HG03095 (cell line): ENCODE measurements at regions not wholly inside any gene's neighbourhood (a gene's known extent, or its start where the extent isn't known, plus 50 kb on each side); places are given as distances from the start of the nearest gene placed in this dataset.
"Not testable (repeated sequence)": the region's sequence is repeated elsewhere in the genome, so short reads cannot be mapped to it uniquely, and the experiment has no call there.

Source experiments
- ATAC-seq: cut with Tn5 transposase; IDR thresholded peaks from one replicate; pipeline ENCODE4 v1.9.1; 2021; ENCODE audit warnings: moderate library complexity; ENCODE audit not compliant: unreplicated experiment

GRCh38 chr16:63684149-63685101 is 1437.4 kb downstream of the CDH11 start:
- ATAC-seq = no peak

DNA sequence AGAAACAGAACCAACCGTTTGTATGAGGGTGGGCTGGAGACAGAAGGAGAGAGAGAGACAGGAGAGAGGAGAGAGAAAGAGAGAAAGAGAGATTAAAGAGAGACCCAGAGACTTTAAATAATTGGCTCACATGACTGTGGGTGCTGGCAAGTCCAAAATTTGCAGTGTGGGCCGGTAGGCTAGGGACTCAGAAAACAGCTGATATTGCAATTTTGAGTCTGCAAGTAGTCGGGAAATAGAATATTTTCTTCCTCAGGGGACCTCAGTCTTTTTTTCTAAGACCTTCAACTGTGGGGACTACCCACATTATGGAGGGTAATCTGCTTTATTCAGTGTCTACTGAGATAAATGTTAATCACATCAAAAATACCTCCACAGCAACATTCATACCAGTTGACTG is 1439.0 kb downstream of the CDH11 start:
- no peak for ATAC-seq

GRCh38 chr16:63672493-63672892 is 1449.4 kb downstream of the CDH11 start:
- no peak for ATAC-seq

DNA sequence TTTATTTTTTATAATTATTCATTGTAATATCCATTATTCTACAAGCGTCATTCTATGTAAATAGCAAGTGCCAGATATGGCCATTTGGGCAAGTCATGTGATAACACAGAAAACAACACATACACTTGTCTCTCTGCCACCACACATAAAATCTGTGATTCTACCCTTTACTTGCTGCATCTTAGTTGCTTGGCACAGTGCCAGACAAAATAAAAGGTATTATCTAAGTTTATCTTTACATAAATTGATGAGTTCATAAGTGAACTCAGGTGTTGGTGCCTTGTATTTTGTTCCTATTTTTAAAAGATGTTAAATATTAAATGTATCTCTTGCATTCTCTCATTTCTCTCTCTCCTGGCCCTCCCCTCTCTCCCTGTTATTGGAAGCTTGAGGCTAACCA is 1458.7 kb downstream of the CDH11 start:
- ATAC-seq = no peak

- no peak for ATAC-seq
Observed at GRCh38 chr16:63655846-63656245, 1466.0 kb downstream of the CDH11 start.

DNA sequence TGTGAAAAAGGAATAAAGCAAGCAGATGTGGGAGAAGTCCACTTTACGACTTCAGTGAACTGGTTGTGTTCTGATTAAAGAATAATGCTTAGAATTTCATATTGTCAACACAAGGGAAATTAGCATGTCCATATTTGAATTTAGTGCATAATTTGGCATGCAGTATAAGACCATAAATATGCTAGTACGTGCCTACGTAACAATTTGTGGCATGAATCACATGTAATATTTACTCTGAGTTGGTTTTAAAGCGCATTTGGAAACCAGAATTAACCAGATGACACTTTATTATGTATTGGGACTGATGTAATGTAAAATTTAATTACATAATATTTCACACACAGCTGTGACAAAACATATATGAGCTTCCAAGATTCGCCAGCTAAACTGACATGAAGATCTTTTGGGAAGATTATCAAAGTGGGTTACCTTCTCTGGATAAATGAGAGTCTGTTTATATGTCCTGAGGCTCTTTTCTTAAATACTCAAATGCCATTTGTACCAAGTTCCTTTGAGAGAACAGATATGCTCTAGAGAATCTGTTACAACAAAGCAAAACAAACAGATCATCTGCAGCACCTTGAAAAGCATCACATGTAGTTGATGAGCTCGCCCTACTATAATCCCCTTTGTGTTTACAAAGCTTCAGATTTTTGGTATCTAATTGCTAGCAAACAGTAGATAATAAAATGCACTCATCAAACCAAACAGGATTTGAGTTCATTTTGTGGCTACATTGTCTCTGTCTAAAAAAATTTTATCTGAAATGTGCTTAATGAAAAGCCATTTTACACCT is 1468.6 kb downstream of the CDH11 start:
- no peak for ATAC-seq

GRCh38 chr16:63652091-63652490 is 1469.8 kb downstream of the CDH11 start:
- ATAC-seq = no peak

DNA sequence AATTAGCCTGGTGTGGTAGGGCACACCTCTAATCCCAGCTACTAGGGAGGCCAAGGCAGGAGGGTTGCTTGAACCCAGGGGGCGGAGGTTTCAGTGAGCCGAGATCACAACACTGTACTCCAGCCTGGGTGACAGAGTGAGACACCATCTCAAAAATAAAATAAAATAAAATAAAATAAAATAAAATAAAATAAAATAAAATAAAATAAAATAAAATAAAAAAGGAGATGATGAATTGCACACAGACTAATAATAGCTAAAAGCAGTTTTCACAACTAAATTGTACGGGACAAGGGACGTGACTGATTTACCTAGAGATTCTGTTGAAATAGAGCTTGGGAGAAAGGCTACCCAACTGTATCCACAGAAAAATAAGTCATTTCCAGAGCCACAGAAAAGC is 1471.3 kb downstream of the CDH11 start:
- ATAC-seq = no peak

- ATAC-seq = not testable (repeated sequence)
Observed at GRCh38 chr16:63633706-63634445, 1488.0 kb downstream of the CDH11 start.

DNA sequence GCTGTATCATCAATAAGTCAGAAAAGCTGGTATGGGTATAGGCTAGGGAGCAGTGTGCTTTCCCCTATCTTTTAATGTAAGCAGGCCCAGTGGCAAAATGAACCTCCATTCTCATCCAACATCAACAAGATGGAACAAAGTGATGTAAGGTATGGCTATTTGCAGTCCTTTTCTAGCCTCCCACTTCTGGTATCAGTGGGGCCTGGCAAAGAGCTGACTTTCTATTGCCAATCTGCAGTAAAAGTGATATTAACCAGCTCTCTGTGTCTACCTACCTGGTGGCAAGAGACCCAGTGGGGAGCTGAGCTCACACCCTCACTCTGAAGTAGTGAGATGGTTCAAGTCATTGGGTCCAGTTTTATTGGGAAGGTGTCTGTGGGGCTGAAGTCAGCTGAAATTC is 1492.6 kb downstream of the CDH11 start:
- no peak for ATAC-seq

DNA sequence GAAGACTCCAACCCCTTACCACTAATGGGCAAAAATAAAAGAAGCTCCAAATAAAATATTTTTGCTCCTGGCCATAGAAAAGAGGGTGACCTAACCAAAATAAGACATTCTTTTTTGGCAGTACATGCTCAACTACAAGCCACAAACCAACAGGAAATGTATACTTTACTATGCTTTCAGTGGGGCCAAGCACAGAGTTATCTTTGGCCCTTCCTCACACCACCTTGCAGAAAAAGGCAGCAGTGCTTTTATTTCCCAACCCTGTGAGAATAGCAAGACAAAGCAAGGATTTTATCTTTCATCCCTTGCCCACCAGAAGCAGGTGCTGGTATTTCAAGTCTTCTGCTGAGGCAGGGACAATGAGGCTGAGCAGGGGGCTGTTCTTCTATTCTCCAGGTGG is 1493.1 kb downstream of the CDH11 start:
- ATAC-seq = no peak

DNA sequence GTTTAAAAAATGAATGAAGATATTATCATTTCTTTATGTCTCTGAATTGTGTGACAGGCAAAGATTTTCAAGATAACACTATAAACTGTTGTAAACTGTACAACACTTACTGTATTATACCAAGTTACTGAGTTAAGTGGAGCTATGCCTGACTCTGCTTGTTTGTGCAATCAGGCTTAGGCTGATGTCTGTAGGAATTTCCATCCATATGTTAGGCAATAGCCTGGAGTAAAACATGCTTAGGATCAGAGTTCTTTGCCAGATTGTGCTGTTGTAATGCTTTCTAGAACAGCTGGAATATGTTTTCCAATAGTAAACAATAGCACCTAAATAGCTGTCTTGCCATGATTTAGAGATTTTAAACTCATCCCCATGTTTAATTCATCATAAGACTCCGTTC is 1496.7 kb downstream of the CDH11 start:
- no peak for ATAC-seq

DNA sequence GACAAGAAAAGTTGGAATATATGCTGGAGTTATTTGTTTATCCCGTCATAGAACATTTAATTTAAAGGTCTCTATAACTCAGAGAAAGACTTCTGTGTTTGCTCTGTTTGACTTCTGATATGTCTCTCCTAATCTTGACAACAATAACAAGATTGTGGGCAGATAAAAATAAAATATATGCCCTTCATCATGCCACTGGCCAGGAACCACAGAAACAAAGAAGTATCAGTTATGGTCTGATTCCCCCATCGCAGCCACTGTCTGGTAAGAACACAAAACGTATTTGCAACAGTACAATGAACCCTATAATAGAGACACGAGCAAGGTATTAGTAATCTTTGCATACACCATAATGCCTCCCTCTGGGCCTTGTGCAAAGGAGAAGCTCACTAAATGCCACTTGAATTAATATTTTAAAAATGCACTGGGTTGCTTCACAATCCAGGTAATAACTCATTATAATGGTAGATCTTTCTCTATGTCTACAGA is 1498.3 kb downstream of the CDH11 start:
- no peak for ATAC-seq

- ATAC-seq = no peak
Observed at GRCh38 chr16:63618896-63619485, 1502.9 kb downstream of the CDH11 start.

DNA sequence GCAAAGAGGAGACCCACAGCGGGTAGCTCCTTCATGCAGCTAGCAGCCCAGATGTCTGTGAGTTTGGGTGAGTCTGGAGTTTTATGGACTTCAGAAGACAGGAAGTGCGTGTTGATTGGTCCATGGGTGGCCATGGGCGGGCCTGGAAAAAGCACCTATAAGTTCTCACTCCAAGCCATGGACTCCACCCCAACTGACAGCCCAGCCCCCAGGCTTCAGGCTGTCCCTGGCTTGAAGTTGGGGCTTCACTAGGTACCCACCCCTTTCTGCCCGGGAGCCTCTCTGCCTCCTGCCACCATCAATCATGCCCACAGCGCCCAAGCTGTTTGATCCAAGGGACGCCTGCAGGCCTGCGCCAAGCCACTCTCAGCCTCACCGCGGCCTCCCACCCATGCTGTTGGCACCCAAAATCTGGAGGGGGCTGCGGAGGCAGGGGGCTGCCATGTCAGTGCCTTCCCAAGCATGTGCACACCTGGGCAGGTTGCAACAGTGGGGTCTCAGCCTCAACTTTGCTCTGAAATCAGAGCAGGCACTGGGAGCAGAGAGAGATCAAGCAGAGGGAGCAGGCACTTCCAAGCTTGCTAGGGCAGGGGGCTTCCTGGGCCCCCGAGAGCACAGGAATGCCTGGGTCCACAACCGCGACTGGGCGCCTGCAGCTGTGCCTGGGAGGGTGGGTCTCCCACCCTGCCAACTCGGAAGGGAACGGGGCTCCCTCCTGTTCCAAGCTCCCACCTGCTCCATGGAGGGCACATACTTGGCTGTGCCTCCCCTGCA is 1503.7 kb downstream of the CDH11 start:
- no peak for ATAC-seq

DNA sequence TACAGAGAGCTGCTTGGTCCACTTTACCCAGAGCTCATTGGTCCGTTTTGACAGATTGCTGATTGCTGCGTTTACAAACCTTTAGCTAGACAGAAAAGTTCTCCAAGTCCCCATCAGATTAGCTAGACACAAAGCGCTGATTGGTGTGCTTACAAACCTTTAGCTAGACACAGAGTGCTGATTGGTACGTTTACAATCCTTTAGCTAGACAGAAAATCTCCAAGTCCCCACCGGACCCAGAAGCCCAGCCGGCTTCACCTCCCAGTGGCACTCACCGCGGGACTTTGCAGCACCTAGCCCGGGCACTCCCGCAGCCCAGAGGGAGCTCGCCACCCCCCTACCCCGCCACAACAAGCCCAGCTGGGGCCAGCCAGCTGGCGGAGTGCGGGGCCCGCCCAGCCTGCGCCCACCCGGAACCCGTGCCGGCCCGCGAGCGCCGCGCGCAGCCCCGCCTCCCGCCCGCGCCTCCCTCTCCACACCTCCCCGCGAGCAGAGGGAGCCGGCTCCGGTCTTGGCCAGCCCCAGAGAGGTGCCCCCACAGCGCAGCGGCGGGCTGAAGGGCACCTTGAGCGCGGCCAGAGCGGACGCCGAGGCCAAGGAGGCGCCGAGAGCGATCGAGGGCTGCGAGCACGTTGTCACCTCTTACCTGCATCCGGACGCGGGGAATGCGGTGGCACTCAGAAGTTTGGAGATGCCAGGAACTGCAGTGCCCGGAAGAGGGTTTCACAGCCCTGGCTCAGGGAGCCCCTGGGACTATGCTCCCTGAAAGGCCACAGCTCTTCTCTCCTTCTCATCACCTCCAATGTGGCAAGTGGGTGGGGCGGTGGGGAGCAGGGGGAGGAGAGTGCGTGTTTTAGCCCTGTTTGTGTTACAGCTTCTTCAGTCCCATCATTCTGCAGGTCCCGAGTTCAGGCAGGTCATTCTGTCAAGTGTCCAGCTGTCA is 1504.5 kb downstream of the CDH11 start:
- no peak for ATAC-seq

- no peak for ATAC-seq
Observed at GRCh38 chr16:63614429-63614828, 1507.4 kb downstream of the CDH11 start.

GRCh38 chr16:63613701-63614100 is 1508.2 kb downstream of the CDH11 start:
- no peak for ATAC-seq
